Keratinocyte (primary cell): ENCODE measurements at regions not wholly inside any gene's neighbourhood (a gene's known extent, or its start where the extent isn't known, plus 50 kb on each side); places are given as distances from the start of the nearest gene placed in this dataset.

Source experiments
- DNase-seq: peaks from one replicate; pipeline ENCODE4 v3.0.0-alpha.2; 2011; ENCODE audit warnings: low read depth, missing footprints, low spot score
- FAIRE-seq: peaks from 2 replicates; lab custom pipeline; 2011; peaks lifted over from hg19 to GRCh38; lab: Jason Lieb, UNC
- H2AFZ ChIP-seq: 2 replicates; pipeline ENCODE4 v1.6.0; 2012; ENCODE audit warnings: low read length, control low read depth, inconsistent platforms; ENCODE audit not compliant: control insufficient read depth
- H3K27ac ChIP-seq: 2 replicates; pipeline ENCODE4 v1.5.1; 2011; ENCODE audit warnings: low read length; ENCODE audit not compliant: control insufficient read depth, insufficient read depth
- H3K27me3 ChIP-seq: 3 replicates; pipeline ENCODE4 v1.6.0; 2011; ENCODE audit warnings: low read length; ENCODE audit not compliant: control insufficient read depth, insufficient read depth; ENCODE audit errors: extremely low read depth
- H3K36me3 ChIP-seq, 2 experiments: 2 replicates in 1 of 2; 3 replicates in 1 of 2; pipeline ENCODE4 v1.5.1; 2011; ENCODE audit warnings: low read length in 2 of 2, mild to moderate bottlenecking in 1 of 2; ENCODE audit not compliant: control insufficient read depth in 2 of 2, insufficient read depth in 2 of 2; ENCODE audit errors: extremely low read depth in 1 of 2
- H3K4me1 ChIP-seq: 3 replicates; pipeline ENCODE4 v1.5.1; 2011; ENCODE audit warnings: low read length; ENCODE audit not compliant: control insufficient read depth, insufficient read depth; ENCODE audit errors: extremely low read depth
- H3K4me2 ChIP-seq: 3 replicates; pipeline ENCODE4 v1.6.0; 2011; ENCODE audit warnings: low read depth, low read length; ENCODE audit not compliant: control insufficient read depth, insufficient read depth; ENCODE audit errors: extremely low read depth
- H3K4me3 ChIP-seq, 3 experiments: fragments of 200-600 bp in 1 of 3; sonication (generic) in 1 of 3; 2 replicates in 2 of 3; 3 replicates in 1 of 3; pipeline ENCODE4 v1.5.1; 2011 to 2016; ENCODE audit warnings: low read length in 3 of 3, mild to moderate bottlenecking in 3 of 3, control low read depth in 2 of 3, inconsistent platforms in 1 of 3, low read depth in 1 of 3, mixed read lengths in 1 of 3, mixed run types in 1 of 3, moderate library complexity in 1 of 3; ENCODE audit not compliant: control insufficient read depth in 2 of 3, insufficient read depth in 2 of 3; ENCODE audit errors: extremely low read depth in 1 of 3
- H3K79me2 ChIP-seq: 2 replicates; pipeline ENCODE4 v1.6.0; 2012; ENCODE audit warnings: low read length; ENCODE audit not compliant: control insufficient read depth, insufficient read depth
- H3K9ac ChIP-seq: 3 replicates; pipeline ENCODE4 v1.6.0; 2011; ENCODE audit warnings: low read length; ENCODE audit not compliant: control insufficient read depth, insufficient read depth; ENCODE audit errors: extremely low read depth
- H3K9me1 ChIP-seq: 3 replicates; pipeline ENCODE4 v1.6.0; 2011; ENCODE audit warnings: low read length; ENCODE audit not compliant: control insufficient read depth, insufficient read depth; ENCODE audit errors: extremely low read depth
- H3K9me3 ChIP-seq: 2 replicates; pipeline ENCODE4 v1.5.1; 2012; ENCODE audit warnings: low read depth, low read length; ENCODE audit not compliant: control insufficient read depth
- H4K20me1 ChIP-seq: 3 replicates; pipeline ENCODE4 v1.6.0; 2011; ENCODE audit warnings: low read length; ENCODE audit not compliant: control insufficient read depth, insufficient read depth; ENCODE audit errors: extremely low read depth
- CTCF ChIP-seq, 3 experiments: IDR thresholded peaks in 1 of 3; conservative IDR thresholded peaks in 1 of 3; optimal IDR thresholded peaks in 1 of 3; 2 replicates in 2 of 3; 3 replicates in 1 of 3; pipeline versions ENCODE3 to v1.5.1; 2011; ENCODE audit warnings: low read length in 3 of 3, mild to moderate bottlenecking in 3 of 3, moderate library complexity in 2 of 3, control low read depth in 1 of 3, inconsistent platforms in 1 of 3; ENCODE audit not compliant: insufficient read depth in 2 of 3; ENCODE audit errors: extremely low read depth in 1 of 3
- EZH2 ChIP-seq: IDR thresholded peaks from one replicate; pipeline ENCODE4 v1.6.1; 2012; ENCODE audit warnings: inconsistent platforms, mild to moderate bottlenecking, low read length, moderate library complexity
- dilution Hi-C: fragments of 300-500 bp; cut with MboI; formaldehyde crosslinking; loops from one replicate; pipeline ENCODE4 v1.7.0; 2020; ENCODE audit warnings: low sequenced_read_pairs; ENCODE audit not compliant: extremely low pct_ligation_motif_present

- H3K36me3 ChIP-seq: no peaks in the 10 kb centered on the region
- FAIRE-seq (no peak), DNase-seq (no peak)
- no peaks in the 10 kb centered on the region for H3K9me1 ChIP-seq
- H3K9me3 ChIP-seq: no peaks in the 10 kb centered on the region
- TF ChIP-seq EZH2 (no peak), CTCF (optimal IDR thresholded peaks at IDR 0.05 in 1 of 3, IDR thresholded peaks at IDR 0.05 in 1 of 3, conservative IDR thresholded peaks at IDR 0.05 in 1 of 3; ENCODE audit: extremely low read depth in 1 of 3, insufficient read depth in 2 of 3, low read length in 3 of 3) (no peak)
- no peaks in the 10 kb centered on the region for H4K20me1 ChIP-seq
- H3K9ac ChIP-seq: no peak overlapping the region
- no peak overlapping the region for H3K4me3 ChIP-seq
- no peak overlapping the region for H3K4me2 ChIP-seq
- no peak overlapping the region for H2AFZ ChIP-seq
- no peaks in the 10 kb centered on the region for H3K79me2 ChIP-seq
- H3K4me1 ChIP-seq: no peaks in the 10 kb centered on the region
- no peak overlapping the region for H3K27ac ChIP-seq
- dilution Hi-C loops: no loop called here
- H3K27me3 ChIP-seq: no peaks in the 10 kb centered on the region
These were observed 96.3 kb upstream of the TIAM2 start for GRCh38 chr6:154898821-154899220.

GRCh38 chr6:154899824-154900463 is 95.2 kb upstream of the TIAM2 start:
- Histone ChIP-seq H4K20me1 (no peaks in the 10 kb centered on the region), H3K9me3 (no peaks in the 10 kb centered on the region), H3K4me1 (no peaks in the 10 kb centered on the region), H2AFZ (no peak overlapping the region), H3K9me1 (no peaks in the 10 kb centered on the region), H3K27ac (no peak overlapping the region), H3K36me3 (no peaks in the 10 kb centered on the region), H3K79me2 (no peaks in the 10 kb centered on the region), H3K4me3 (no peak overlapping the region), H3K9ac (no peak overlapping the region), H3K27me3 (no peaks in the 10 kb centered on the region), H3K4me2 (no peak overlapping the region)
- no peak for FAIRE-seq
- DNase-seq: no peak
- TF ChIP-seq EZH2 (no peak), CTCF (optimal IDR thresholded peaks at IDR 0.05 in 1 of 3, IDR thresholded peaks at IDR 0.05 in 1 of 3, conservative IDR thresholded peaks at IDR 0.05 in 1 of 3; ENCODE audit: extremely low read depth in 1 of 3, insufficient read depth in 2 of 3, low read length in 3 of 3) (no peak)
- dilution Hi-C loops: no loop called here
